HG03520 (cell line): ENCODE measurements at regions not wholly inside any gene's neighbourhood (a gene's known extent, or its start where the extent isn't known, plus 50 kb on each side); places are given as distances from the start of the nearest gene placed in this dataset.
"Not testable (repeated sequence)": the region's sequence is repeated elsewhere in the genome, so short reads cannot be mapped to it uniquely, and the experiment has no call there.

Experiments
- ATAC-seq: cut with Tn5 transposase; IDR thresholded peaks from one replicate; pipeline ENCODE4 v1.9.1; 2021; ENCODE audit warnings: mild to moderate bottlenecking, moderate library complexity; ENCODE audit not compliant: unreplicated experiment

DNA sequence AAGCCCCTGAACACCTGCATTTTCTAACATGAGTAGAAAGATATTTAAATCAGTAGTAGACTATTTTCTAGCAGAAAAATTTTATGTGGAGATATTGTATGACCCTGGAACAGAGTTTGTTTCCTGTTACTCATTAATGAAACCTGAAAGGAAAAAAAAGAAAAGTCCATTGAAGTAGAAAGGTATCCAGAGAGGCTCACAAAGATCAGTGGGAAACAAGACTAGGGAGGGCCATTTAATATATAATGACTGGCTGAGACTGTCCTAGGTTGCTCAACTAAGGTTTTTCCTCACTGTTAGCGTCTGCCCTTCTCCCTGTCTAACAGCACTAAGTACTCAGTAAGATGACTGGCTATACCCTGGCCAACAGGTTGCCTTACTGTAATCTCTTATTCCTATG lies 788.6 kb downstream of the GLUD2 start:
- ATAC-seq = no peak

- ATAC-seq = no peak
Observed at GRCh38 chrX:121851033-121851432, 803.6 kb downstream of the GLUD2 start.

DNA sequence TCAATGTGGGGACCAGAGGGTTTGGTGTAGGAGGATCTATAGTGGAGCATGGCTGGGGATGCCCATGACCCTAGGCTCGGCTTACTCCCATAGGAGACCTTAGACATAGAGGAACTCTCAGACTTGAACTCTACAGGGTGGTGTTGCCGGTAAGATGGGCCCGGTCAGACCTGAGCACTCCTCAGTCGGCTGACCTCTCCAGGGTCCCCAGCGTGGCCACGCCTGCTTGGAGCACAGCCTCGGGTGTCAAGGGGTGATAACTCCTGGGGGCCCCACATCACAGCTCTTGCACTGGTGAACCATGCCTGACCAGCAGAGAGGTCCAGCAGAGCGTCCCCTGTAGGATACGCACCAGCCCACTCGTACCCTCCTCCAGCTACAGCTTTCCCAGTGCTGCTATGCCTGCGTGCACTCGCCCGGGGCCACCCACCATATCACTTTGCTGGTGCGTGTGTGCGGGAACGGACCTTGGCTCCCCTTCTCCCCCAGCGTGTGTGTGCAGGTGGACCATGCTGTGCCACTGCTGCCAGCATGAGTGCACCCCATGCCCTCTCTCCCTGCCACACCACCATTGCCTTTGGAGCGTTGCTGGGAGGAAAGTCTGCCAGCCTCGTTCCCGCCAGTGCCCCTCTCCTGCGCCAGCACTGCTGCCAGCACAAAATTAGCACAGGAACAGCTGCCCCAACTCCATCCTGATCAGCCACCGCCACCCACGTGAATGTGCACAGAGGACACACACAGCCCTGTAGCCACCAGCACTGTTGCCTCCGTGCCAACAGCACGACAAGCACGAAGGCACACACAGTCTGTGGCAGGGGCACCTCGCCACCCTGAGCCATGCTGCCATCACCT lies 806.6 kb downstream of the GLUD2 start:
- ATAC-seq = no peak

DNA sequence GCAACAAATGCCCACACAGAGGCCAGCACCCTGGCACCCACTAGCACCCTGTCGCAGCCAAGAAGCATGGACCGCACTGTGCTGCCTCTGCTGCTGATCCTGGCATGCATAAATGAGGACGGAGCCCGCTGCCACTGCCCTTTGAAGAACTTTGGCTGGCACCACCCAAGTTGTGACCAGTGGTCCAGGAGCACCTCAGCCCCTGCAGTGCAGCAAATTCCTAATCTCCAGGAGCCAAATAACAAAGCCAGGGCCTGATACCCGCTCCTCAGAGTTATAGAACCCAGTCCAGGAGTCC lies 807.2 kb downstream of the GLUD2 start:
- no peak for ATAC-seq

GRCh38 chrX:121858867-121859647 lies 811.6 kb downstream of the GLUD2 start:
- ATAC-seq = no peak

- ATAC-seq = no peak
Observed at GRCh38 chrX:121863976-121864375, 816.6 kb downstream of the GLUD2 start.

- ATAC-seq = no peak
Observed at GRCh38 chrX:121864561-121864960, 817.2 kb downstream of the GLUD2 start.

DNA sequence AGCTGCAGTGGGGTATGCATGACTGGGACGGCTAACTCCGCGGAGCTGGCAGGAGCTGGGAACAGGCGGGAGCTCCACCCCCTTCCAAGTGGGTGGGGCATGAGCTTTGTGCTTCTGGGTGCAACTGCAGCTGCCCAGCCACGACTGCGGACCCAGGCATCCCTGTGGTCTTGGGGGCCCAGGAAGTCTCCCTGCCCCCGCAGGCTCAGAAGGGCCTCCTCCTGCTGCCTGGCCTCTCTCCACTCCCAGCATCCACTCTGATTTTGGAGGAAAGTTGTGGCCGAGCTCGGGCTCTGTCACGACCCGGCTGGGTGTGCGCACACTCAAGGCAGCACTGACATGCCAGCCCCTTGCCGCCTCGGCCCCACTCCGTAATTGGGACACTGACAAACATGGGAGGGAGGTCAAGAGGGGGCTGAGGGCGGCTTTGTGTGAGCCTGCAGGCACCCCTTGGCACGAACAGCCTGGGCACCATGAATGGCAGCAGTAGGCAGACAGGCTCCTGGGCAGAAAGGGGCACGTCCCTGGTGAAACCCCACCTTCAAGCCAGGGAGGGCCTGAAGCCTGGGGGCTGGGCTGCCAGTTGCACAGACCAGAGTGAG lies 822.6 kb downstream of the GLUD2 start:
- no peak for ATAC-seq

DNA sequence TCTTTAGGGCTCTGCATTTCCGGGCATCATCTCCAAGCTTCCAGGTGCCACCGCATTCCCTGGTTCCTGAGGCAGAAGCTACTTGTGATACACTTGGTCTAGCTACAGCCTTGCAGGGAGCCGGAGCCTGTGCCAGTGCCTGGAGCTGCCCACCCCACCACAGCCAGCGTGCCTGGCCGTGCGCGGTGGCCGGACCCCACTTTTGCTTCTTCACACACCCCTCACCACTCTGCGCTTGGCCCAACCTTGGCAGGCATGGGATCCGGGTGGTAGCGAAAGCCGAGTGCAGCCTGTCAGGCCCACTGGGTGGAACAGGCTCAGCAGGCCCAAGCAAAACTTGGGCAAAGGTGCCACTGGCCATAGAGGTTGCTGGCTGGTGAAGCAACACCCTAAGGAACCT lies 823.7 kb downstream of the GLUD2 start:
- no peak for ATAC-seq

DNA sequence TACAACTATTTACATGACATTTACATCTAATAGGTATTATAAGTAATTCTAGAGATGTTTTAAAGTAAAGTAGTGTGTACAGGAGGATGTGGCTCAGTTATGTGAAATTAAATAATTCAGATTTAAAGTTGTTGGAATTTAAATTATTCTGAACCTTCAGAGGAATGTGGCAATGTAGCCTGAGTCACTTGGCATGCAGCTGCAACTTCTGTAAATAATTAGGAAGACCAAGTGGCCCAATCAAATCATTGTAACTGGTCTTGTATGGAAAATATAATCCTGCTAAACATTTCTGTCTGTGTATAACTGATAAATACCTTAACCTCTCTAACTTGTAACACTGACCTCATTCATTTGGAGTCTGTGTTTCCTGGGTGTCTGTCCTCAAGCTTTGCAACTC lies 828.9 kb downstream of the GLUD2 start:
- ATAC-seq = no peak

DNA sequence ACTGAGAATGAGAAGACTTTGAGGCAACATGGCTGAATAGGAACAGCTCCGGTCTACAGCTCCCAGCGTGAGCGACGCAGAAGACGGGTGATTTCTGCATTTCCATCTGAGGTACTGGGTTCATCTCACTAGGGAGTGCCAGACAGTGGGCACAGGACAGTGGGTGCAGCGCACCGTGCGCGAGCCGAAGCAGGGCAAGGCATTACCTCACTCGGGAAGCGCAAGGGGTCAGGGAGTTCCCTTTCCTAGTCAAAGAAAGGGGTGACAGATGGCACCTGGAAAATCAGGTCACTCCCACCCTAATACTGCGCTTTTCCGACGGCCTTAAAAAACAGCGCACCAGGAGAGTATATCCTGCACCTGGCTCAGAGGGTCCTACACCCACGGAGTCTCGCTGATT lies 829.9 kb downstream of the GLUD2 start:
- not testable (repeated sequence) for ATAC-seq

DNA sequence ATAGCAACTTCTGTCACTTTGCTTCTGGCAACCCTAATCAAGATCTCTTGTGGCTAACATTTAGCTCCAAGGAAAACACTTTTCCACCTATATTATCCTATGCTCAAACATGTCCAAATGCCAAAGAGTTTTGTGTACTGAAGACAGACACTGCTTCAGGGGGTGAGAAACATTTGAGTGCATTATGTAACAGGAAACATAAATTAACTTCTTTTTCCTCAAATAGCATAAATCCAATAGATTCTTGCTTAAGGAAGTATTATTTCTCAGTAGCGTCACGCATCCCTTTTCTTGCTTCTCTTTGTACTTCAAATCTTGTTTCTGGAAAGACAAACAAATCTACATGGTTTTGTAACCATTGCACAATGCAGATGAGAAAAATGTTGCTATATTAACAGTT lies 839.1 kb downstream of the GLUD2 start:
- no peak for ATAC-seq

DNA sequence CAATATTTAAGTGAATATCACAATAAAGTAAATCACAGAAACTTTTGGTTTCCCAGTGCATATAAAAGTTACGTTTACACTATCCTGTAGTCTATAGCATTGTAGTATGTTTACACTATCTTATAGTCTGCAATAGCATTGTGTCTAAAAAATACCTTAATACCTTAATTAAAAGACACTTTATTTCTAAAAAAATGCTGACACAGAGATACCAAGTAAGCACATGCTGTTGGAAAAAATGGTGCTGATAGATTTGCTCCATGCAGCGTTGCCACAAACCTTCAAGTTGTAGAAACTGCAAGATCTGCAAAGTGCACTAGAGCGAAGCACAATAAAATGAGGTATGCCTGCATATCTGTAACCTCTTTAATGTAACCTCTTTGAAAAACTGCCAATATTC lies 847.3 kb downstream of the GLUD2 start:
- ATAC-seq = no peak

DNA sequence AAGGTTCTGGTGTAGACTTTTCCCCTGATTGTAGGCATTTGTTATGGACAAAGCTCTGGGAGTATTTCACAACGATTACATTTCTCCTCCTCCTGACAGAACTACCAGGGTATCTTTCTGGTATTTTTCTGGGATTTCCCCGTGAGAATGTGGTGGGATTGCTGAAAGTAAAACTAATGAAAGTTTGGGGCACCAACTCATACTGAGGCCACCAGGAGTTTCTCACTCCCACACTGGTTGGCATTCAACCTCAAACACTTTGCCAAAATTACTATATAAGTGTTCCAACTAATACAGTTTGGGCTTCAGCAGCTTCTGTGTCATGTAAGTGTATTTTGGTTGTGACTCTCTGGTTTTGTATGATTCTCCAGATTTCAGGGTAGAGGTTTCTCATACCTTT lies 855.1 kb downstream of the GLUD2 start:
- no peak for ATAC-seq

DNA sequence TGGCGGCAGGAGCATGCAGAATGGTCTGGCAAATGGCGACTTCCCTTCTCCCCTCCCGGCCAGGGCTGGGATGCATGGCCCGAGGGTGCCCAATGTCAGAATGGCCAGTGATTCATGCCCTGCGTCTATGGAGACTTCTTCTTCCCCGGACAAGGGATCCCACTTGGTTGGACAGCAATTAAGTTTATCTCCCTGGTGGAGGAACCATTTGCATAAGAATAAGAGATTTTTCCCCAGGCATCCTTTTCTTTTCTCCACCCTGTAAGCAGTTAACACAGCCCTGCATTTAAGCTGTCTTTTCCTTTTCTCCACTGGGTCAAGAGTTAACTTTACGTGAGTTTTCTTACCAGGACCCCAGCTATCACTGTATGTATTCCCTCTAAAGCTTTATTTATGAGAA lies 856.6 kb downstream of the GLUD2 start:
- ATAC-seq = no peak

DNA sequence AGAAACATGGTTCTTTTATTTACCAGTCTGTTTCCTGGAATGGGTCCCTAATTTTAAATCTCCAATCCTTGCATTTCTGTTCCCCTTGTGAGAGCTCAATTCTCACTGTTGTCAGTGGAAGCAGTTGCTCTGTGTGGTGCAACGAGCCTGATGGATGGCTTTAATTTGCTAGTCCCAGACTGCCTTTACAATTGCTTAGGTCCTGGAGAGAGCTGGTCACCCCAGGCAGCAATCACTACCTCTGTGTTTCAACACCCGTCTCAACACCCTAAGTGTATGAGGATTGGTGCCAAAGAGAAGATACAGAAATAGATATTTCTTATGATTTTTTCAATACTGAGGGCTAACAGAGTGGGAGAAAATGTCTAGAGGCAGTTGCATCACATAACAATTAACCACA lies 873.8 kb downstream of the GLUD2 start:
- ATAC-seq = no peak

DNA sequence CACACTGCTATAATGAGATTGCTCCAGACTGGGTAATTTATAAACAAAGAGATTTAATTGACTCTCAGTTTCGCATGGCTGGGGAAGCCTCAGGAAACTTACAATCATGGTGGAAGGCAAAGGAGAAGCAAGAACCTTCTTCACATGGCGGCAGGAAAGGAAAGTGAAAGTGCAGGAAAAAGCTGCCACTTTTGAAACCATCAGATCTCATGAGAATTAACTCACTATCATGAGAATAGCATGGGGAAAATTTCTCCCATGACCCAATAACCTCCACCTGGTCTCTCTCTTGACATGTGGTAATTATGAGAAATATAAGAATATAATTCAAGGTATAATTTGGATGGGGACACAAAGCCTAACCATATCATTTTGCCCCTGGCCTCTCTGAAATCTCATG lies 884.2 kb downstream of the GLUD2 start:
- no peak for ATAC-seq

GRCh38 chrX:121932688-121933087 lies 885.3 kb downstream of the GLUD2 start:
- ATAC-seq = no peak

DNA sequence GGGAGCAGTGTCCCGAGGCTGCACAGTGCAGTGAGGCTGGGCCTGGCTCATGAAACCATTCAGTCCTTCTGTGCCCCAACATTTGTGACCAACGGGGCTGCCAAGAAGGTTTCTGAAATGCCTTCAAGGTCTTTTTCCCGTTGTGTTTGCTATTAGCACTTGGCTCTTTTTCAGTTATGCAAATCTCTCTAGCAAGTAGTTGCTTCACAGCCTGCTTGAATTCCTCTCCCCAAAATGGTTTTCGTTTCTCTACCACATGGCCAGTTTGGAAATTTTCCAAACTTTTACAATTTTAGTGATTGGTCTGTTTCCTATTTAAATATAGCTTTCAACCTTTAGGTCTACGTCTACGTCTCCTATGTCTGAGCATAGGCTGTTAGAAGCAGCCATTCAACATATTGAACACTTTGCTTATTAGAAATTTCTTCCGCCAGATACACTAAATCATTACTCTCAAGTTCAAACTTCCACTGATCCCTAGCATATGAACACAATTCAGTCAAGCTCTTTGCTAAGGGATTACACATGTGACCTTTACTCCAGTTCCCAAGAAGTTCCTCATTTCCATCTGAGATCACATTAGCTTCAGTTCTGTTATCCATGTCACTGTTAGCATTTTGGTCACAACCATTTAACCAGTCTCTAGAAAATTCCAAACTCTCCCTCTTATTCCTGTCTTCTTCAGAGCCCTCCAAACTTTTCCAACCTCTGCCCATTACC lies 901.8 kb downstream of the GLUD2 start:
- no peak for ATAC-seq

- no peak for ATAC-seq
Observed at GRCh38 chrX:121958886-121959285, 911.5 kb downstream of the GLUD2 start.

GRCh38 chrX:121975671-121976070 lies 928.3 kb downstream of the GLUD2 start:
- no peak for ATAC-seq
